C4-2B (cell line): ENCODE measurements at regions not wholly inside any gene's neighbourhood (a gene's known extent, or its start where the extent isn't known, plus 50 kb on each side); places are given as distances from the start of the nearest gene placed in this dataset.
A peak's percentile ranks its signal among the peaks of the same experiment; 100 is the strongest.

Experiments used
- H3K27ac ChIP-seq: fragments of 450-650 bp; 2 replicates; pipeline ENCODE4 v1.5.1; 2017
- ZFX ChIP-seq: fragments of 450-650 bp; IDR thresholded peaks from 2 replicates; pipeline ENCODE4 v1.6.1; 2017
- TF ChIP-seq, protein P1 (sequence below): fragments of 450-650 bp; conservative IDR thresholded peaks from 2 replicates; pipeline ENCODE4 v1.5.1; 2017; ENCODE audit warnings: mild to moderate bottlenecking

DNA sequence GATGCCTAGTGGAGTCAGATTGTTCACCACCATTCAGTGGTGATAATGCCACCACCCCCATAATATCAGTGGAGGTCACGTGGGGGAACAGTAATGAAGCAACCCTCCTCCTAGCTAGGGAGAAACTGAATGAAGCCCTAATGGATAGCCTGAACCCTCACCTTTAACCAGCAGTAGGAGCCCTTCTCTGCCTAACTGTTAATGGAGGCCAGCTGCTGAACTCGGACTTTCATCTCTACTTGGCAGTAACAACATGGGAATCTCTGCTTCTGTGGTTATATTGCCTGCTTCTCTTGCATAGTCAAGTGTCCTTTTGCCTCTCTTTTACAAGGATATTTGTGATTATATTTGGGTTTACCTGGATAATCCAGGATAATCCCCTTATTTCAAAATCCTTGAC, 1097.9 kb downstream of the REEP3 start:
- TF ChIP-seq, protein P1, sequence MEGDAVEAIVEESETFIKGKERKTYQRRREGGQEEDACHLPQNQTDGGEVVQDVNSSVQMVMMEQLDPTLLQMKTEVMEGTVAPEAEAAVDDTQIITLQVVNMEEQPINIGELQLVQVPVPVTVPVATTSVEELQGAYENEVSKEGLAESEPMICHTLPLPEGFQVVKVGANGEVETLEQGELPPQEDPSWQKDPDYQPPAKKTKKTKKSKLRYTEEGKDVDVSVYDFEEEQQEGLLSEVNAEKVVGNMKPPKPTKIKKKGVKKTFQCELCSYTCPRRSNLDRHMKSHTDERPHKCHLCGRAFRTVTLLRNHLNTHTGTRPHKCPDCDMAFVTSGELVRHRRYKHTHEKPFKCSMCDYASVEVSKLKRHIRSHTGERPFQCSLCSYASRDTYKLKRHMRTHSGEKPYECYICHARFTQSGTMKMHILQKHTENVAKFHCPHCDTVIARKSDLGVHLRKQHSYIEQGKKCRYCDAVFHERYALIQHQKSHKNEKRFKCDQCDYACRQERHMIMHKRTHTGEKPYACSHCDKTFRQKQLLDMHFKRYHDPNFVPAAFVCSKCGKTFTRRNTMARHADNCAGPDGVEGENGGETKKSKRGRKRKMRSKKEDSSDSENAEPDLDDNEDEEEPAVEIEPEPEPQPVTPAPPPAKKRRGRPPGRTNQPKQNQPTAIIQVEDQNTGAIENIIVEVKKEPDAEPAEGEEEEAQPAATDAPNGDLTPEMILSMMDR = no peak
- TF ChIP-seq ZFX = no peak

DNA sequence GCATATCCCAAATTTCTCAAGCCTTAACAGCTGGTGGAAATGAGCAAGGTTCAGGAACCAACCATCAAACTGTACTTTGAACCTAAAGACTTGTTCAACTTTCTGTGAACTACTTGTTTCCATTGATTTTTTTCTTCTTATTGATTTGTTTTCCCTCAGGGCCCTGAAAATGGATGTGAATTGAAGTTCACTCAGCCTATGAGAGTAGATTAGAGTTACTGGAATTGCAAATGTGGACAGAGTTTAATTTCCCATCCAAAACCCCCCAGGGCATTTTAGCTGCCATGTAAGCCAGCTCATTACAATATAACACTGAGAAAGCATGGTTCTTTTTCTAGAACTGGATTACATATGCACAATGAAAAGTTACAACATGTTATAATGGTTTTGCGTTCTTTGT, 1105.7 kb downstream of the REEP3 start:
- TF ChIP-seq ZFX = no peak
- TF ChIP-seq, protein P1 = no peak
- no peak overlapping the region for H3K27ac ChIP-seq

More for the DNA sequence above, 1097.9 kb downstream of the REEP3 start:
- no peak overlapping the region for H3K27ac ChIP-seq

DNA sequence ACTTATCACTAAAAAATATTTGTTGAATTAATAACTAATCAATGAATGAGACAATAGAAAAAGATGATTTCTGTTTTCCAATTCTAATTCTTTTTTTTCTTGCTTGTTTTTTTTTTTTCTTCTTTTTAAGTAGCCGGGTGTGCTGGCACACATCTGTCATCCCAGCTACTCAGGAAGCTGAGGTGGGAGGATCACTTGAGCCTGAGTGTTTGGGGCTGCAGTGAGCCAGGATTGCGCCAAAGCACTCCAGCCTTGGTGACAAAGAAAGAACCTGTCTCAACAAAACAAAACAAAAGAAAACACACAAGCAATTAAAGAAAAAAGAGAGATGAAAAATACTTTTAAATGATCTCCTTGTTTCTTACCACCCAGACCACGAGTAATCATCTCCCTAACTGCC, 1109.3 kb downstream of the REEP3 start:
- TF ChIP-seq ZFX = no peak
- TF ChIP-seq, protein P1 = no peak
- no peak overlapping the region for H3K27ac ChIP-seq

DNA sequence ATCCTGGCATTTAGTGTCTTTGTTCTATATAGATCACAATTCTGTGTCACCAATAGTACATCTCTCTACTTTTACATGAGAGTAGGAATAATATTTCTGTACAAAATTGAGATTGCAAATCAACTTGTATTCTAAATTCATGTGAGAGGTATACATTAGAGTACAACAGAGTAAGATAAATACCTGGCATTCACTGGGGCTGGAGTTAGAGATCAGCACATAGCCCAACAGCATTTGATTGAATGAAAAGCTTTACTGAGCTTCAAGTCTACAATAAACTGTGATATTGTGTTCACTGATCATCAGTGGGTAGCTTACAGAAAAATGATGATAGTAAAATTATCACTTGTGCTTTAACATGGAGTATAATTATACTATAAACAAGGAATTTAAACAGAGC, 1114.7 kb downstream of the REEP3 start:
- H3K27ac ChIP-seq = no peak overlapping the region
- TF ChIP-seq, protein P1 = no peak
- no peak for TF ChIP-seq ZFX

DNA sequence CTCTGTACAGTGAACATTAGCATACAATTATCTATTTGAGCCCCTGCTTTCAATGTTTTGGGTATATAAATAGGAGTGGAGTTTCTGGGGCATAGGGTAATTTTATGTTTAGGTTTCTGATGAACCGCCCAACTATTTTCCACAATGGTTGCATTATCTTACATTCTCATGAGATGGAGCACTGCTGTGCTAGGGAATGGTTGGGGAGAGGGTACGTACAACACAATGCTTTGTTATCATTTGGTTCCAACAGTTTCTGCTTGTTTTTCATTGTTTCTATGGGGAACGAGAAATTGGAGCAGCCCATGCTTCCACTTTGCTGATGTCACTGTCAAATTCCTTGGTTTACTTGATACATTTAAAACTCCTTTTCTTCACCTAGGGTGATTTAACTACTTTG, 1115.3 kb downstream of the REEP3 start:
- no peak overlapping the region for H3K27ac ChIP-seq
- no peak for TF ChIP-seq ZFX
- TF ChIP-seq, protein P1 = no peak

DNA sequence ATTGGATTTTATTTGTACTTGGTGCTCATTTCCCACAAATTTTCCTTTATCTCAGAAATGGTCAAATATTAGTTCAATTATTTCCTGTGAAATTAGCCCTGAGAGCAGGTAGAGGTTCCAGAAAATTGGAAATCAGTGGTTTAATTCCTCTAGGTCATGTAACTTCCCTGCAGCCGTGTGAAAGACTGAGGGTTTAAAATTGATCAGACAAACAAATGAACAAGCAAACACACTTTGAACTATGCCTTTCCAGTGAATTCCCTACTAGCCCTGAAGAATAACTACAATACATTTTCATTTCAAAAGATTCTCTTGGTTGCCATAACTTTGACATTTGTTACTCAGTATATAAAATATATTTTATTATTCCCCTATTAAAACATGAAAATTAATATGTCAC, 1116.7 kb downstream of the REEP3 start:
- H3K27ac ChIP-seq = no peak overlapping the region
- TF ChIP-seq, protein P1 = no peak
- no peak for TF ChIP-seq ZFX

DNA sequence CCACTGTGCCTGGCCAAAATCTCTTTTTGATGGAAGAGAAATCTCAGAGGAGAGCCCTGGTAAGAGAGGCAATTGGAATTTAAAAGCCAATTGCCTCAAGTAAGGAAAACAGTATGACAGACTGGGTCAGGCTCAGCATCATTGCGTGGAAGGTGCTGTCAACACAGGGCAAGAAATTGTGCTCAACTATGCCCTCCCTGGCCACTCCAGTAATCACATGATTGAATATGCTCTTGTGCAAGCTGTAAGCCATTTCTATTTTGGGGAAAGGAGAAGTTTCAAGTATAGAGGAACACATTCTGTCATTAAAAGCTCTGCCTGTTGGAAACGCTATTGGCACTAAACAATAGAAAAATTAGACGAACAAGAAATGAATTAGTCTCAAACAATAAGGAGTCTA, 1127.7 kb downstream of the REEP3 start:
- TF ChIP-seq, protein P1 = peak; percentile 44
- TF ChIP-seq ZFX = no peak
- H3K27ac ChIP-seq = no peak overlapping the region
